ENCODE measurements at regions not wholly inside any gene's neighbourhood (a gene's known extent, or its start where the extent isn't known, plus 50 kb on each side); places are given as distances from the start of the nearest gene placed in this dataset.

DNA sequence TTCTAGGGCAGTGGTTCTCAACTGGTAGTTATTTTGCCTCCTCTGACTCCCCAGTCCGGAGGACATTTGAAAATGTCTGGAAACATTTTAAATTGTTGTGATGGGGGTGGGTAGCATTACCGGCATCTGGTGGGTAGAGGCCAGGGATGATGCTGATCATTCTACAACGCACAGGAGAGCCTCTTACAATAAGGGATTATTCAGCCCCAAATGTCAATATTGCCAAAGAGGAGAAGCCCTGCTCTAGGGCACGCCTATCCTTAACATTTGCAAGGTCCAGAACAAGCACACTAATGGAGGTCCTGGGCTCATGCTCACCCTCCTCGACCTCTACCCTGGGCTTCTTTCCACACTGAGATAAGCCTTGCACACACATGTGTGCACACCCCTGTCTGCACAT lies 106.4 kb downstream of the MINAR1 start:
- H3K36me3 ChIP-seq (replicated peaks in 1 of 2; ENCODE audit: control insufficient read depth in 1 of 2, insufficient read depth in 2 of 2, low read length in 1 of 2), result no peaks in the 10 kb centered on the region
- H3K79me2 ChIP-seq (ENCODE audit: insufficient read depth), result no peaks in the 10 kb centered on the region
- no peak overlapping the region for H3K9ac ChIP-seq
- H3K27ac ChIP-seq (ENCODE audit: low read depth in 2 of 2, low read length in 1 of 2), result no peak overlapping the region
- H3K27me3 ChIP-seq (ENCODE audit: insufficient read depth), result no peaks in the 10 kb centered on the region
- TF ChIP-seq NFIC (IDR thresholded peaks at IDR 0.05; ENCODE audit: borderline replicate concordance) (no peak), PBX3 (IDR thresholded peaks at IDR 0.05) (no peak), EZH2phosphoT487 (IDR thresholded peaks at IDR 0.05; ENCODE audit: borderline replicate concordance, low read depth) (no peak), JUND (IDR thresholded peaks at IDR 0.05) (no peak), RCOR1 (IDR thresholded peaks at IDR 0.05; ENCODE audit: low read length) (no peak), TEAD4 (IDR thresholded peaks at IDR 0.05; ENCODE audit: borderline replicate concordance, insufficient read depth) (no peak), EP300 (IDR thresholded peaks at IDR 0.05; ENCODE audit: borderline replicate concordance in 1 of 2, low read depth in 1 of 2, low read length in 1 of 2) (no peak), ELF1 (IDR thresholded peaks at IDR 0.05) (no peak), NRF1 (IDR thresholded peaks at IDR 0.05; ENCODE audit: low read depth, low read length) (no peak), RAD21 (IDR thresholded peaks at IDR 0.05; ENCODE audit: low read length) (no peak), MAX (IDR thresholded peaks at IDR 0.05; ENCODE audit: low read depth) (no peak), FOXJ3 (CRISPR knock-in tag; IDR thresholded peaks at IDR 0.05) (no peak), SIN3A (IDR thresholded peaks at IDR 0.05; ENCODE audit: borderline replicate concordance, low read depth, low read length) (no peak), CHD2 (IDR thresholded peaks at IDR 0.05; ENCODE audit: low read length, partially characterized antibody) (no peak)
- TF ChIP-seq, protein P1, sequence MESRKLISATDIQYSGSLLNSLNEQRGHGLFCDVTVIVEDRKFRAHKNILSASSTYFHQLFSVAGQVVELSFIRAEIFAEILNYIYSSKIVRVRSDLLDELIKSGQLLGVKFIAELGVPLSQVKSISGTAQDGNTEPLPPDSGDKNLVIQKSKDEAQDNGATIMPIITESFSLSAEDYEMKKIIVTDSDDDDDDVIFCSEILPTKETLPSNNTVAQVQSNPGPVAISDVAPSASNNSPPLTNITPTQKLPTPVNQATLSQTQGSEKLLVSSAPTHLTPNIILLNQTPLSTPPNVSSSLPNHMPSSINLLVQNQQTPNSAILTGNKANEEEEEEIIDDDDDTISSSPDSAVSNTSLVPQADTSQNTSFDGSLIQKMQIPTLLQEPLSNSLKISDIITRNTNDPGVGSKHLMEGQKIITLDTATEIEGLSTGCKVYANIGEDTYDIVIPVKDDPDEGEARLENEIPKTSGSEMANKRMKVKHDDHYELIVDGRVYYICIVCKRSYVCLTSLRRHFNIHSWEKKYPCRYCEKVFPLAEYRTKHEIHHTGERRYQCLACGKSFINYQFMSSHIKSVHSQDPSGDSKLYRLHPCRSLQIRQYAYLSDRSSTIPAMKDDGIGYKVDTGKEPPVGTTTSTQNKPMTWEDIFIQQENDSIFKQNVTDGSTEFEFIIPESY (IDR thresholded peaks at IDR 0.05; ENCODE audit: borderline replicate concordance, low read depth), result no peak
- ChIA-PET CTCF (no interaction called here), POLR2A (no interaction called here)
- H3K4me1 ChIP-seq (ENCODE audit: control insufficient read depth in 1 of 2, insufficient read depth in 2 of 2, low read depth in 1 of 2, low read length in 1 of 2), result no peaks in the 10 kb centered on the region
- no peak overlapping the region for H3K4me3 ChIP-seq (ENCODE audit: low read depth in 2 of 2, low read length in 1 of 2)
- no peaks in the 10 kb centered on the region for H3K9me2 ChIP-seq
- H3F3A ChIP-seq (replicated peaks; ENCODE audit: insufficient read depth), result no peaks in the 10 kb centered on the region
- WGBS (ENCODE audit: low lambda C conversion rate), result 49% methylated on average over 5 of the region's 5 CpGs
- no peak for DNase-seq
- no peaks in the 10 kb centered on the region for H3K9me3 ChIP-seq
- no peak overlapping the region for H3K4me2 ChIP-seq
- no peaks in the 10 kb centered on the region for H4K20me1 ChIP-seq (ENCODE audit: insufficient read depth)
- H2AFZ ChIP-seq (ENCODE audit: low read depth), result no peak overlapping the region

DNA sequence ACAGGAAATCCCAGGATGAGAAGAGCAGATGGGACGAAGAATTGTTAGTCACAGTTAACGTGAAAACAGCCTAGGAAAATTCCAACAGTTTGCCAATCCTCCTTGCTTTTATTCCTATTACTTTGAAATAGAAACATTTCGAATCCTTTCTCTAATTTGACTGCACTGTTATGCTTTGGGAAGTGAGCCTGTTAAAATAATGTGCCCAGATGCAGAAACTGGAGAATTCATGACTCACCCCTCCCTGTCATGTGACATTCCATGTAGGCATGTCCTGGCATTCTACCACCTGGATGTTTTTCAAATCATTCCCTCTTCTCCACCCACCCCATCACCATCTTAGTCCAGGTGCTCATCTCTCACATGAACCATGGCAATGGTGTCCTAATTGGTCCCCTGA lies 107.3 kb downstream of the MINAR1 start:
- TF ChIP-seq PBX3 (IDR thresholded peaks at IDR 0.05), result no peak
- TF ChIP-seq JUND (IDR thresholded peaks at IDR 0.05), result no peak
- TF ChIP-seq NFIC (IDR thresholded peaks at IDR 0.05; ENCODE audit: borderline replicate concordance), result no peak
- TF ChIP-seq FOSL2 (IDR thresholded peaks at IDR 0.05; ENCODE audit: borderline replicate concordance, low read depth), result no peak
- DNase-seq, result no peak
- Histone ChIP-seq H3K79me2 (ENCODE audit: insufficient read depth) (no peaks in the 10 kb centered on the region), H3K27ac (ENCODE audit: low read depth in 2 of 2, low read length in 1 of 2) (no peak overlapping the region), H2AFZ (ENCODE audit: low read depth) (no peak overlapping the region), H3K4me2 (no peak overlapping the region), H3K36me3 (replicated peaks in 1 of 2; ENCODE audit: control insufficient read depth in 1 of 2, insufficient read depth in 2 of 2, low read length in 1 of 2) (no peaks in the 10 kb centered on the region), H3K9me3 (no peaks in the 10 kb centered on the region), H3K9me2 (no peaks in the 10 kb centered on the region), H3K27me3 (ENCODE audit: insufficient read depth) (no peaks in the 10 kb centered on the region), H3F3A (replicated peaks; ENCODE audit: insufficient read depth) (no peaks in the 10 kb centered on the region), H4K20me1 (ENCODE audit: insufficient read depth) (no peaks in the 10 kb centered on the region), H3K4me1 (ENCODE audit: control insufficient read depth in 1 of 2, insufficient read depth in 2 of 2, low read depth in 1 of 2, low read length in 1 of 2) (no peaks in the 10 kb centered on the region), H3K4me3 (ENCODE audit: low read depth in 2 of 2, low read length in 1 of 2) (no peak overlapping the region), H3K9ac (no peak overlapping the region)
- POLR2A ChIA-PET, result no interaction called here
- WGBS (ENCODE audit: low lambda C conversion rate), result 47% methylated on average over 3 of the region's 3 CpGs
- CTCF ChIA-PET, result no interaction called here
